GM23338 (cell line): ENCODE measurements at regions not wholly inside any gene's neighbourhood (a gene's known extent, or its start where the extent isn't known, plus 50 kb on each side); places are given as distances from the start of the nearest gene placed in this dataset.

Experiments
- ATAC-seq: fragments of 200-7000 bp; cut with Tn5 transposase; 3 replicates; pipeline ENCODE4 v1.9.1; 2020
- DNase-seq: peaks from one replicate; pipeline ENCODE4 v3.0.0-alpha.2; 2015; ENCODE audit warnings: low spot score
- H2AFZ ChIP-seq: fragments of 200-600 bp; sonication (generic); 2 replicates; pipeline ENCODE4 v1.8.0; 2016; ENCODE audit warnings: antibody characterized with exemption, mild to moderate bottlenecking, moderate library complexity
- H3F3A ChIP-seq: fragments of 200-600 bp; sonication (generic); replicated peaks from 2 replicates; pipeline ENCODE4 v1.8.0; 2017; ENCODE audit warnings: antibody characterized with exemption, mixed run types, low read depth
- H3K27ac ChIP-seq: fragments of 200-600 bp; sonication (generic); 2 replicates; pipeline ENCODE4 v1.6.1; 2016; ENCODE audit warnings: low read depth
- H3K27me3 ChIP-seq: fragments of 200-600 bp; sonication (generic); 2 replicates; pipeline ENCODE4 v1.8.0; 2016; ENCODE audit warnings: mild to moderate bottlenecking, mixed run types, moderate library complexity; ENCODE audit not compliant: insufficient read depth
- H3K36me3 ChIP-seq: fragments of 200-600 bp; sonication (generic); 2 replicates; pipeline ENCODE4 v1.8.0; 2016; ENCODE audit warnings: mild to moderate bottlenecking; ENCODE audit not compliant: insufficient read depth
- H3K4me1 ChIP-seq: fragments of 200-600 bp; sonication (generic); 2 replicates; pipeline ENCODE4 v1.8.0; 2016; ENCODE audit warnings: mild to moderate bottlenecking, moderate library complexity; ENCODE audit not compliant: insufficient read depth
- H3K4me2 ChIP-seq: fragments of 200-600 bp; sonication (generic); 2 replicates; pipeline ENCODE4 v1.7.1; 2017; ENCODE audit warnings: mixed run types
- H3K4me3 ChIP-seq: fragments of 200-600 bp; sonication (generic); 2 replicates; pipeline ENCODE4 v1.6.1; 2016; ENCODE audit warnings: mixed run types
- H3K79me2 ChIP-seq: fragments of 200-600 bp; sonication (generic); replicated peaks from 2 replicates; pipeline ENCODE4 v1.8.0; 2017; ENCODE audit warnings: mild to moderate bottlenecking; ENCODE audit not compliant: insufficient read depth
- H3K9me2 ChIP-seq: fragments of 200-600 bp; sonication (generic); 2 replicates; pipeline ENCODE4 v1.8.0; 2017; ENCODE audit not compliant: insufficient read depth
- H4K20me1 ChIP-seq: fragments of 200-600 bp; sonication (generic); replicated peaks from 2 replicates; pipeline ENCODE4 v1.8.0; 2017; ENCODE audit warnings: mild to moderate bottlenecking; ENCODE audit not compliant: insufficient read depth
- H3K27ac Mint-ChIP-seq: 2 replicates; pipeline ENCODE4 v1.8.0; 2020; ENCODE audit warnings: inconsistent platforms, mild to moderate bottlenecking, moderate library complexity, mixed read lengths
- H3K27me3 Mint-ChIP-seq: 3 replicates; pipeline ENCODE4 v1.8.0; 2022; ENCODE audit warnings: low read depth, mild to moderate bottlenecking, moderate library complexity, mixed read lengths, inconsistent platforms; ENCODE audit not compliant: insufficient read depth, poor library complexity
- H3K36me3 Mint-ChIP-seq: 3 replicates; pipeline ENCODE4 v1.8.0; 2021; ENCODE audit warnings: low read depth, mild to moderate bottlenecking, inconsistent platforms, moderate library complexity, mixed read lengths
- H3K4me1 Mint-ChIP-seq: 3 replicates; pipeline ENCODE4 v1.8.0; 2020; ENCODE audit warnings: mild to moderate bottlenecking, inconsistent platforms, mixed read lengths
- H3K4me3 Mint-ChIP-seq: 3 replicates; pipeline ENCODE4 v1.8.0; 2021; ENCODE audit warnings: moderate library complexity, mild to moderate bottlenecking, inconsistent platforms, mixed read lengths
- H3K9me3 Mint-ChIP-seq: 3 replicates; pipeline ENCODE4 v1.8.0; 2020; ENCODE audit warnings: moderate library complexity, mild to moderate bottlenecking, inconsistent platforms, mixed read lengths
- EZH2phosphoT487 ChIP-seq: fragments of 200-600 bp; sonication (generic); IDR thresholded peaks from one replicate; pipeline ENCODE4 v1.8.1; 2018; ENCODE audit warnings: antibody characterized with exemption; ENCODE audit not compliant: unreplicated experiment
- JUNB ChIP-seq: IDR thresholded peaks from one replicate; pipeline ENCODE4 v1.6.1; 2016; ENCODE audit warnings: antibody characterized with exemption; ENCODE audit not compliant: unreplicated experiment
- POLR2AphosphoS5 ChIP-seq: IDR thresholded peaks from 2 replicates; pipeline ENCODE4 v1.6.1; 2016; ENCODE audit warnings: antibody characterized with exemption, low read depth
- TF ChIP-seq, protein P1 (sequence below): fragments of 250-450 bp; sonication (Bioruptor Pico); IDR thresholded peaks from 2 replicates; pipeline ENCODE4 v1.5.0; 2020; ENCODE audit warnings: mild to moderate bottlenecking, moderate library complexity
- TF ChIP-seq, protein P2 (sequence below): IDR thresholded peaks from one replicate; pipeline ENCODE4 v1.6.1; 2018; ENCODE audit warnings: antibody characterized with exemption; ENCODE audit not compliant: unreplicated experiment

DNA sequence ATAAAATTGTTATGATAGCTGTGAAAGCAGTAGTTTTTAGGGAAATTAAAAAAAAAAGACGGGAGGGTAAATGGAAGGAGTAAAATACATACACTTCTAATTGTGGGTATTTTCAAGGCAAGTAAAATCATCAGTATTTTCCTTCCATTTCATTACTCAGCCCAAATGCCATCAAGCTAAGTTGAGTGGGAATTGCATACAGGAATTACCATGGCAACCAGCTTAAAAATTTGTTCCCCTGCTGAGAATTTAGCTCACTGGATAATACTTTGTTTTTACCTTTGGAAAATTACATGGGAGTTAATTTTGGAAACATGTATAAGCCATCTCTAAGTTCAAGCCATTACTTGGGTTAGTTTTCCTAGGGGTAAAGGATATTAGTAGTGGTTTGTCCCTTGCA is 1873.4 kb downstream of the LRRC4C start:
- Histone ChIP-seq H3K79me2 (no peaks in the 10 kb centered on the region), H3K27me3 (no peaks in the 10 kb centered on the region), H2AFZ (no peak overlapping the region), H3K4me2 (no peak overlapping the region), H3K4me3 (no peak overlapping the region), H3K36me3 (peaks cover 2% of the 10 kb centered on the region), H3K27ac (no peak overlapping the region), H3K4me1 (no peaks in the 10 kb centered on the region), H4K20me1 (no peaks in the 10 kb centered on the region), H3F3A (no peaks in the 10 kb centered on the region), H3K9me2 (no peaks in the 10 kb centered on the region)
- Mint-ChIP-seq H3K27me3 (no peaks in the 10 kb centered on the region), H3K27ac (no peak overlapping the region), H3K9me3 (no peaks in the 10 kb centered on the region; the same call in 2 of the 3 replicates), H3K36me3 (no peaks in the 10 kb centered on the region), H3K4me3 (no peak overlapping the region), H3K4me1 (no peaks in the 10 kb centered on the region)
- ATAC-seq (no peak), DNase-seq (no peak)
- TF ChIP-seq POLR2AphosphoS5 (no peak), JUNB (no peak), EZH2phosphoT487 (no peak)
- TF ChIP-seq, protein P1, sequence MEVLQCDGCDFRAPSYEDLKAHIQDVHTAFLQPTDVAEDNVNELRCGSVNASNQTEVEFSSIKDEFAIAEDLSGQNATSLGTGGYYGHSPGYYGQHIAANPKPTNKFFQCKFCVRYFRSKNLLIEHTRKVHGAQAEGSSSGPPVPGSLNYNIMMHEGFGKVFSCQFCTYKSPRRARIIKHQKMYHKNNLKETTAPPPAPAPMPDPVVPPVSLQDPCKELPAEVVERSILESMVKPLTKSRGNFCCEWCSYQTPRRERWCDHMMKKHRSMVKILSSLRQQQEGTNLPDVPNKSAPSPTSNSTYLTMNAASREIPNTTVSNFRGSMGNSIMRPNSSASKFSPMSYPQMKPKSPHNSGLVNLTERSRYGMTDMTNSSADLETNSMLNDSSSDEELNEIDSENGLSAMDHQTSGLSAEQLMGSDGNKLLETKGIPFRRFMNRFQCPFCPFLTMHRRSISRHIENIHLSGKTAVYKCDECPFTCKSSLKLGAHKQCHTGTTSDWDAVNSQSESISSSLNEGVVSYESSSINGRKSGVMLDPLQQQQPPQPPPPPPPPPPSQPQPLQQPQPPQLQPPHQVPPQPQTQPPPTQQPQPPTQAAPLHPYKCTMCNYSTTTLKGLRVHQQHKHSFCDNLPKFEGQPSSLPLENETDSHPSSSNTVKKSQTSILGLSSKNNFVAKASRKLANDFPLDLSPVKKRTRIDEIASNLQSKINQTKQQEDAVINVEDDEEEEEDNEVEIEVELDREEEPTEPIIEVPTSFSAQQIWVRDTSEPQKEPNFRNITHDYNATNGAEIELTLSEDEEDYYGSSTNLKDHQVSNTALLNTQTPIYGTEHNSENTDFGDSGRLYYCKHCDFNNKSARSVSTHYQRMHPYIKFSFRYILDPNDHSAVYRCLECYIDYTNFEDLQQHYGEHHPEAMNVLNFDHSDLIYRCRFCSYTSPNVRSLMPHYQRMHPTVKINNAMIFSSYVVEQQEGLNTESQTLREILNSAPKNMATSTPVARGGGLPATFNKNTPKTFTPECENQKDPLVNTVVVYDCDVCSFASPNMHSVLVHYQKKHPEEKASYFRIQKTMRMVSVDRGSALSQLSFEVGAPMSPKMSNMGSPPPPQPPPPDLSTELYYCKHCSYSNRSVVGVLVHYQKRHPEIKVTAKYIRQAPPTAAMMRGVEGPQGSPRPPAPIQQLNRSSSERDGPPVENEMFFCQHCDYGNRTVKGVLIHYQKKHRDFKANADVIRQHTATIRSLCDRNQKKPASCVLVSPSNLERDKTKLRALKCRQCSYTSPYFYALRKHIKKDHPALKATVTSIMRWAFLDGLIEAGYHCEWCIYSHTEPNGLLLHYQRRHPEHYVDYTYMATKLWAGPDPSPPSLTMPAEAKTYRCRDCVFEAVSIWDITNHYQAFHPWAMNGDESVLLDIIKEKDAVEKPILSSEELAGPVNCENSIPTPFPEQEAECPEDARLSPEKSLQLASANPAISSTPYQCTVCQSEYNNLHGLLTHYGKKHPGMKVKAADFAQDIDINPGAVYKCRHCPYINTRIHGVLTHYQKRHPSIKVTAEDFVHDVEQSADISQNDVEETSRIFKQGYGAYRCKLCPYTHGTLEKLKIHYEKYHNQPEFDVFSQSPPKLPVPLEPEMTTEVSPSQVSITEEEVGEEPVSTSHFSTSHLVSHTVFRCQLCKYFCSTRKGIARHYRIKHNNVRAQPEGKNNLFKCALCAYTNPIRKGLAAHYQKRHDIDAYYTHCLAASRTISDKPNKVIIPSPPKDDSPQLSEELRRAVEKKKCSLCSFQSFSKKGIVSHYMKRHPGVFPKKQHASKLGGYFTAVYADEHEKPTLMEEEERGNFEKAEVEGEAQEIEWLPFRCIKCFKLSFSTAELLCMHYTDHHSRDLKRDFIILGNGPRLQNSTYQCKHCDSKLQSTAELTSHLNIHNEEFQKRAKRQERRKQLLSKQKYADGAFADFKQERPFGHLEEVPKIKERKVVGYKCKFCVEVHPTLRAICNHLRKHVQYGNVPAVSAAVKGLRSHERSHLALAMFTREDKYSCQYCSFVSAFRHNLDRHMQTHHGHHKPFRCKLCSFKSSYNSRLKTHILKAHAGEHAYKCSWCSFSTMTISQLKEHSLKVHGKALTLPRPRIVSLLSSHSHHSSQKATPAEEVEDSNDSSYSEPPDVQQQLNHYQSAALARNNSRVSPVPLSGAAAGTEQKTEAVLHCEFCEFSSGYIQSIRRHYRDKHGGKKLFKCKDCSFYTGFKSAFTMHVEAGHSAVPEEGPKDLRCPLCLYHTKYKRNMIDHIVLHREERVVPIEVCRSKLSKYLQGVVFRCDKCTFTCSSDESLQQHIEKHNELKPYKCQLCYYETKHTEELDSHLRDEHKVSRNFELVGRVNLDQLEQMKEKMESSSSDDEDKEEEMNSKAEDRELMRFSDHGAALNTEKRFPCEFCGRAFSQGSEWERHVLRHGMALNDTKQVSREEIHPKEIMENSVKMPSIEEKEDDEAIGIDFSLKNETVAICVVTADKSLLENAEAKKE (CRISPR knock-in tag): no peak
- TF ChIP-seq, protein P2, sequence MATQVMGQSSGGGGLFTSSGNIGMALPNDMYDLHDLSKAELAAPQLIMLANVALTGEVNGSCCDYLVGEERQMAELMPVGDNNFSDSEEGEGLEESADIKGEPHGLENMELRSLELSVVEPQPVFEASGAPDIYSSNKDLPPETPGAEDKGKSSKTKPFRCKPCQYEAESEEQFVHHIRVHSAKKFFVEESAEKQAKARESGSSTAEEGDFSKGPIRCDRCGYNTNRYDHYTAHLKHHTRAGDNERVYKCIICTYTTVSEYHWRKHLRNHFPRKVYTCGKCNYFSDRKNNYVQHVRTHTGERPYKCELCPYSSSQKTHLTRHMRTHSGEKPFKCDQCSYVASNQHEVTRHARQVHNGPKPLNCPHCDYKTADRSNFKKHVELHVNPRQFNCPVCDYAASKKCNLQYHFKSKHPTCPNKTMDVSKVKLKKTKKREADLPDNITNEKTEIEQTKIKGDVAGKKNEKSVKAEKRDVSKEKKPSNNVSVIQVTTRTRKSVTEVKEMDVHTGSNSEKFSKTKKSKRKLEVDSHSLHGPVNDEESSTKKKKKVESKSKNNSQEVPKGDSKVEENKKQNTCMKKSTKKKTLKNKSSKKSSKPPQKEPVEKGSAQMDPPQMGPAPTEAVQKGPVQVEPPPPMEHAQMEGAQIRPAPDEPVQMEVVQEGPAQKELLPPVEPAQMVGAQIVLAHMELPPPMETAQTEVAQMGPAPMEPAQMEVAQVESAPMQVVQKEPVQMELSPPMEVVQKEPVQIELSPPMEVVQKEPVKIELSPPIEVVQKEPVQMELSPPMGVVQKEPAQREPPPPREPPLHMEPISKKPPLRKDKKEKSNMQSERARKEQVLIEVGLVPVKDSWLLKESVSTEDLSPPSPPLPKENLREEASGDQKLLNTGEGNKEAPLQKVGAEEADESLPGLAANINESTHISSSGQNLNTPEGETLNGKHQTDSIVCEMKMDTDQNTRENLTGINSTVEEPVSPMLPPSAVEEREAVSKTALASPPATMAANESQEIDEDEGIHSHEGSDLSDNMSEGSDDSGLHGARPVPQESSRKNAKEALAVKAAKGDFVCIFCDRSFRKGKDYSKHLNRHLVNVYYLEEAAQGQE: no peak
